ENCODE measurements at regions not wholly inside any gene's neighbourhood (a gene's known extent, or its start where the extent isn't known, plus 50 kb on each side); places are given as distances from the start of the nearest gene placed in this dataset.

DNA sequence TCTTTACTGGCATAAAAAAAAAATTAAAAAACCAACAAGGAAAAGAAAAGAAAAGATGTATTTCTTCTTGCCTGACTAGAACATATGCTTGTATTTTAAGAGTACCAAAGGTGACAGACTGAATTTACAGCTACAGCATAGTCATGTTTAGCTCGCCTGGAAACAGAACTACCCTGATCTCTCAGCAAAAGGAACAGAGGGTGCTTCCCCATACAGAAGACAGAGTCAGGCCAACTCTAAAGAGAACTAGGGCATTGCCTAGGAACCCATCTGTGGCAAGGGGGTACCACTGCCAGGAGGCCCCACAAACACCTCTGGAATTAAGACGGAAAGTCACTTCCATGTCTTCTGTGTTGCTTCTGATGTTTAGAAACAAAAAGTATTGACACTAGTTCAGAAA is 252.1 kb upstream of the STARD13 start:
- H3K23me2 ChIP-seq (ENCODE audit: insufficient read length, low read depth, low read length, poor library complexity, severe bottlenecking) = no peaks in the 10 kb centered on the region
- H3K56ac ChIP-seq (ENCODE audit: insufficient read length, low read depth, low read length) = no peak overlapping the region
- no CpG with 5 or more reads among the region's 2 CpGs for WGBS (ENCODE audit: extremely low coverage, insufficient read length, low lambda C conversion rate)
- H2BK12ac ChIP-seq (ENCODE audit: insufficient read length, low read depth, low read length) = no peak overlapping the region
- H3K9me3 ChIP-seq (ENCODE audit: control insufficient read depth, low read depth, low read length) = no peaks in the 10 kb centered on the region
- H4K8ac ChIP-seq (replicated peaks; ENCODE audit: insufficient read length, low read depth, low read length) = no peak overlapping the region
- H3K4me1 Mint-ChIP-seq = peaks cover 19 to 22% of the 10 kb centered on the region in 2 experiments
- TF ChIP-seq, protein P1, sequence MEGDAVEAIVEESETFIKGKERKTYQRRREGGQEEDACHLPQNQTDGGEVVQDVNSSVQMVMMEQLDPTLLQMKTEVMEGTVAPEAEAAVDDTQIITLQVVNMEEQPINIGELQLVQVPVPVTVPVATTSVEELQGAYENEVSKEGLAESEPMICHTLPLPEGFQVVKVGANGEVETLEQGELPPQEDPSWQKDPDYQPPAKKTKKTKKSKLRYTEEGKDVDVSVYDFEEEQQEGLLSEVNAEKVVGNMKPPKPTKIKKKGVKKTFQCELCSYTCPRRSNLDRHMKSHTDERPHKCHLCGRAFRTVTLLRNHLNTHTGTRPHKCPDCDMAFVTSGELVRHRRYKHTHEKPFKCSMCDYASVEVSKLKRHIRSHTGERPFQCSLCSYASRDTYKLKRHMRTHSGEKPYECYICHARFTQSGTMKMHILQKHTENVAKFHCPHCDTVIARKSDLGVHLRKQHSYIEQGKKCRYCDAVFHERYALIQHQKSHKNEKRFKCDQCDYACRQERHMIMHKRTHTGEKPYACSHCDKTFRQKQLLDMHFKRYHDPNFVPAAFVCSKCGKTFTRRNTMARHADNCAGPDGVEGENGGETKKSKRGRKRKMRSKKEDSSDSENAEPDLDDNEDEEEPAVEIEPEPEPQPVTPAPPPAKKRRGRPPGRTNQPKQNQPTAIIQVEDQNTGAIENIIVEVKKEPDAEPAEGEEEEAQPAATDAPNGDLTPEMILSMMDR (conservative IDR thresholded peaks at IDR 0.05) = no peak
- no peak overlapping the region for H2BK15ac ChIP-seq (ENCODE audit: low read depth, low read length)
- no peak overlapping the region for H2AK5ac ChIP-seq (ENCODE audit: insufficient read length, low read length)
- H2BK20ac ChIP-seq (ENCODE audit: low read depth, low read length, poor library complexity, severe bottlenecking) = no peak overlapping the region
- no peaks in the 10 kb centered on the region for H3K79me2 ChIP-seq (ENCODE audit: insufficient read depth, low read length)
- H3K36me3 Mint-ChIP-seq (ENCODE audit: insufficient read depth in 1 of 3, low read depth in 3 of 3) = no peaks in the 10 kb centered on the region
- no peak overlapping the region for H3K4me3 Mint-ChIP-seq
- no peak overlapping the region for H4K5ac ChIP-seq (ENCODE audit: insufficient read length, low read depth, low read length)
- no peaks in the 10 kb centered on the region for H3K27me3 ChIP-seq (ENCODE audit: insufficient read depth, low read length)
- no peak overlapping the region for H3K27ac ChIP-seq (ENCODE audit: insufficient read length, low read depth, low read length)
- no peak overlapping the region for H3K23ac ChIP-seq (ENCODE audit: insufficient read length, low read depth, low read length)
- H3T11ph ChIP-seq (ENCODE audit: low read length) = no peak overlapping the region
- H4K91ac ChIP-seq (ENCODE audit: insufficient read length, low read depth, low read length) = no peak overlapping the region
- H3K9me3 Mint-ChIP-seq = no peaks in the 10 kb centered on the region
- H3K4ac ChIP-seq (ENCODE audit: low read depth, low read length) = no peak overlapping the region
- H4K20me1 ChIP-seq (ENCODE audit: control insufficient read depth, insufficient read depth, insufficient read length) = no peaks in the 10 kb centered on the region
- H3K9ac ChIP-seq (ENCODE audit: extremely low read depth, insufficient read length, low read length) = no peak overlapping the region
- no peaks in the 10 kb centered on the region for H3K4me1 ChIP-seq (ENCODE audit: insufficient read depth, low read length)
- no peak overlapping the region for H2BK120ac ChIP-seq (ENCODE audit: low read depth, low read length, poor library complexity, severe bottlenecking)
- peak overlapping the region; percentile 32 for H2AFZ ChIP-seq (ENCODE audit: low read length)
- H3K27me3 Mint-ChIP-seq (ENCODE audit: low read depth) = no peaks in the 10 kb centered on the region
- DNase-seq = no peak
- H3K14ac ChIP-seq (ENCODE audit: insufficient read depth, low read length) = no peak overlapping the region
- peak overlapping the region in 1 of 3 experiments; percentile 85; a peak in 2 of 7 replicates for H3K27ac Mint-ChIP-seq
- no peak overlapping the region for H3K18ac ChIP-seq (ENCODE audit: insufficient read length, low read depth, low read length)
- H3K79me1 ChIP-seq (ENCODE audit: insufficient read depth, low read depth, low read length, poor library complexity, severe bottlenecking) = no peaks in the 10 kb centered on the region
- H2BK5ac ChIP-seq (ENCODE audit: insufficient read length, low read length) = no peak overlapping the region
- no peak overlapping the region for H3K4me2 ChIP-seq (ENCODE audit: insufficient read depth, insufficient read length, low read length)
